Right ventricle myocardium superior (tissue), 1 donor: ENCODE measurements at regions not wholly inside any gene's neighbourhood (a gene's known extent, or its start where the extent isn't known, plus 50 kb on each side); places are given as distances from the start of the nearest gene placed in this dataset.

Experiments used
- ATAC-seq: fragments of 200-7000 bp; cut with Tn5 transposase; one replicate; pipeline ENCODE4 v1.9.1; 2020; ENCODE audit warnings: mild to moderate bottlenecking; ENCODE audit not compliant: poor library complexity
- DNase-seq: peaks from one replicate; pipeline ENCODE4 v3.0.0-alpha.2; 2020
- intact Hi-C: fragments of 100-400 bp; cut with DNase I; formaldehyde crosslinking; loops from one replicate; pipeline ENCODE4 v1.11.2; 2022
- donor health status: DM: no; HTN: yes; CAD: no; lungs with severe emphysema.

DNA sequence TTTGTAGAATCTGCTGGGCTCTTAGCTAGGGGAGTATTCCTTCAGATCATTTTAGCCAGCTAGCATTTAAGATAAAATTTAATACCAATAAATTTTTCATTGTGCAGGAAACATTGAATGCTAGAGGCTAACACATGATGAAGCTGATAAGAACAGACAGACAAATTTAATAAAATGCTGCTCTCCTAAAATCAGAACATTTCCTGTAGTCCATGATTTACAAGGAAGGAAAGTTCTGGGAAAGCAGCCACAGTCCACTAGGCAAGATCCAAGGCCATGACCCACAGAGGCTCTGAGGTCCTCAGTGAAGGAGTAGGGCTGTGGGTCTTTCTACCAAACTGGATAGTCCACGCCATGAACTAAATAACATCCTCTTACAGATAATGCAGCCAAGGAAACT lies 253.0 kb downstream of the ICE1 start:
- DNase-seq (no peak), ATAC-seq (no peak)
- intact Hi-C loops = no loop called here

DNA sequence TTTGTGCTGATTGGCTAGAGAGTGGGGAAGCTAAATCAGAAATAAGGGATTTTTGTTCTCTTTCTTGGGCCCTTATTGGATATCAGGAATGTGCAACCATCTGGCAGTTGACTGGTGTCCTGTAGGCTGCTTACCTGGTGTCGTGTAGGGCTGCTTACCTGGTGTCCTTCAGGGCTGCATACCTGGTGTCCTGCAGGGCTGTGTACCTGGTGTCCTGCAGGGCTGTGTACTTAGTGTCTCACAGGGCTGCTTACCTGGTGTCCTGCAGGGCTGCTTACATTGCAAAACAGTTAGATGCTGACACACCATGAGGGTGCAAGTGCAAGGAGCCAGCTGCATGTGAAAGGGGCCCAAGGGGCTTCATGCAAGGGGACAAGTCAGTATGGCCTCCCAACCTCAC lies 249.3 kb downstream of the ICE1 start:
- DNase-seq (no peak), ATAC-seq (no peak)
- intact Hi-C loops = no loop called here

DNA sequence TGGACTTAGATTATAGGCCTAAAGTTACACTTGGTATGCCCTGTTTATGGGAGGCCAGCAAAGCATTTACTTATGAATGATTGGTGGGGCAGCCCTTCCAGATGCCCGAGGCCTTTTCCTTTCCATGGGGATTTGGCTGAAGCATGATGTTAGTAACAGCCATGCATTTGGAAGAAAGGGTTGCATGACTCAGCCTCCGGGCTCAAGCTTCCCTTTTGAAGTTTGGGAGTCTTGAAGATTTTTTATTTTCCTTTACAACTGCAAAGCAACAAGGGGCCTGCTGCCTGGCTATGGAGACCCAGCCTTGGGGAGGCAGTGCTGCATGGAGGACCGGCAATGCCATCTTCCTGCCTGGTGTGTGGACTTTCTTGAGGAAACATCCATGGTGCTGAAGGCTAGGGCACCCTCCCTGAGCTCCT lies 244.7 kb downstream of the ICE1 start:
- DNase-seq (no peak), ATAC-seq (no peak)
- intact Hi-C loops = no loop called here

DNA sequence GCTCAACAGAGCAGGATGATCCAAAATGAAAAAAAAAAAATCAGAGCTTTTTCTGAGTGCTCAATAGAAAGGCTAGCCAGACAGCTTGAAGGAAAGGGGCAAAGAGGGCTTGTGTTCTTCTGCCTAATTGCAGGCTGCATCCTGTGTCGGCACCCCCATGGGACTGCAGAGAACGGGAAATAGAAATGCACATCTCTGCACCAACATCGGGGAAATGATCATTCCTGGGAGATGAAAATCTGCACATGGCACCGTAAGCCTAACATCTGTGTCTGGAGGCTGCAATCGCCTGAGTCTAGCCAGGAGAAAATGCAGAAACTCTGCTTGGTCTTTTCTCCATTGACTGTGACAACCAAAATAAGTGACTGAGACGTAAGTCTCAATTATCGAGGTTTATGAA lies 243.9 kb downstream of the ICE1 start:
- intact Hi-C loops = no loop called here
- ATAC-seq (no peak), DNase-seq (no peak)

DNA sequence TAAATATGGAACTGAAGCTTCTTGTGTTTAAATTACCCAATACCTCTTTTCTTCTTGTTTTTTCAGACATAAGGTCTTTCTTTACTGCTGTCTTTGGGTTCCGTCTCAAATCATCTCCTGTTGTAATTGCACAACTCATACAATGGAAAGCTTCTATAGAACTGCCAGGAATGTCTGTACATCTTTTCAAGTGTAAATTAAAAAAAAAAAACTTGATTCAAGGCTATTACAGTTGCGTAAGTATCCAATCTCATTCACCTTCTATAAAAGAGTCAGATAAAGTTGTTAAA lies 243.5 kb downstream of the ICE1 start:
- no peak for DNase-seq
- no peak for ATAC-seq
- intact Hi-C loops = no loop called here

DNA sequence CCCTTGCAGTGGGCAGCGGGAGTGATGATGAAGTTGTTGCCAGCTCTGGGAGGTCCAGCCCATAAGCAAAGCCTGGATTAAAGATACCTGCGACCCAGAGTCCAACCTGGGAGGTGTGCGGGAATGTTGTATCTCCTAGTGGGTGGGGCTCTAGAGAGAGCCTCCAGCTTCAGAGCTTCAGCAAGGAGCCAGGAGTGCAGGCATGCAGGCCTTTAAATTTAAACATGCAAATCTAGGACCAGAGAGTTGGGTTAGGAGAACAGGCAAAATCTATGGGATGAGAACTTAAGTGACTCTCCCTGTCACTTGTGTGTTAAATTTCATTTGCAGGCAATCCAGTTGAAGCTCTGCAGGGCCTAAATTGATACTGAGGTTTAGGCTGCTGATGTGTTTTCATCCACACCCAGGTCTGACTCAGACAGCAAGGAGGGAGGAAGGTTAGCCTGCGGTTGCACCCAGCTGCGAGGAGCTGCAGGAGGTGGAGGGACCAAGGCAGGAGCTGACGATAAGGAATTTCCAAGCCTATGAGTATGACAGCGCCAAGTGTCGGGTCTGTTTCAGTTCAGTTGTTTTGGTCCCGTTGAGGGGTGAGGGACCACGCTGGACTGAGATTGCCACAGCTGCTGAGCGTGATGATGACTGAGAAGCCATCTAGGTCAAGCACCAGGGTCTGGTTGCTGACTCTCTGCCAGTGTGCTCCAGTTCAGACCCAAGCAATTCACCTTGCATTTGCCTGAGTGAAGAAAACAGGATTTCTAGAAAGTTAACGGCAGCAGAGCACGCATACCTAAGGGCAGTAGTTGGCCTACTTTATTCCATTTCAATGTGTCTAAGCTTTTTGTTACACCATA lies 243.0 kb downstream of the ICE1 start:
- intact Hi-C loops = no loop called here
- DNase-seq = no peak
- ATAC-seq = no peak

DNA sequence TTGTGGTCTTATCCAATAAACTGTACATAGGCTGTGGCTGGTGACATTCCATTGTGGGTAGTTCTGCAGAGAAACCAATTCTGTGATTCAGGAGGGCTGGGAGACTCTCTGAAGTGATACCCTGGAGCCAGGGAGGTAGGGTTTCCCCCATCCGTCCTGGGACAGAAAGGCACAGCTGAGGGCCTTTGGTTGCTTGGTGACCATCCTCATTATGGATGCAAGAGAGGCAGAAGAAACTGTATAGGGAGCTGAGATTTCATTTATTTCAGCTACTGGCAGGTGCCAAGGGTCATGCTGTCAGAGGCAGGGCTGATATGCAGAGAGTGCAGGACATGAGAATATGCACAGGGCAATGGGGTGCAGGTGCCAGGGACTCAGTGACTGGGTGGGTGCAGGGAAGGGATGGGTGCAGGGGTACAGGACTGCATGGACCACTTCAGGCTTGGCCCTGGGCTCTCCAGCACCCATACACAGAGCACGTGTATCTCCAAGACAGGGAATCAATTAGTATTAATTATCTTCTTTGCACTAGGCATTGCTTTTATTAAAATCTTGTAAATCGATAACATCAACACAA lies 236.5 kb downstream of the ICE1 start:
- DNase-seq (no peak), ATAC-seq (no peak)
- intact Hi-C loops = no loop called here

DNA sequence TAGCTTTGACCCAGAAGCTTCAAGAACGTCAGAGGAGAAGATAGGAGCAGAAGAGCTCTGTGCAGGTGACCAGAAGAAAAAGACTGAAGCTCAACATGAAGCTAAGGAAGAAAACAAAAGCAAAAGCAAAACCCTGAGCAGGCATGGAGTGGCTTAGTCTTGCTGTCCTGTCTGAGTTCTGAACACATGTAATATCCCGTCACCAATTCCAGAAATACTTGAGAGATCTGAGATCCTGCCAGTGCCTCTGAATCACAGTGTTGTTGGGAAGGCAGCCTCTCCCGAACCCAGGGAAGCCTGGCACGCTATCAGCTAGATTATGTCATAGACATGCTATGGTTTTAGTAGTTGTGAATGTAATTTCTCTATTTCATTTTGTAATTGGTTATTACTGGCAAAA lies 235.7 kb downstream of the ICE1 start:
- ATAC-seq (peak; percentile 99), DNase-seq (no peak)
- intact Hi-C loops = no loop called here

DNA sequence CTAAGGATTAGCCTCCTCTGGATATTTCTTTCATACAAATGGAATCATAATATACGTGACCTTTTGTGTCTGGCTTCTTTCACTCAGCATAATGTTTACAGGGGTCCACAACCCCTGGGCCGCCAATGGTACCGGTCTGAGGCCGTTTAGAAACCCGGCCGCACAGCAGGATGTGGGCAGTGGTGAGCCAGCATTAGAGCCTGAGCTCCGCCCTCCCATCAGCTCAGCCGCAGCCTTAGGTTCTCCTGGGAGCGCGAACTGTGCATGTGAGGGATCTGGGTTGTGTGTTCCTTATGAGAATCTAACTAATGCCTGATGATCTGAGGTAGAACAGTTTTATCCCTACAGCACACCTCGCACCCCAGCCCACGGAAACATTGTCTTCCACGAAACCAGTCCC lies 229.7 kb downstream of the ICE1 start:
- ATAC-seq (no peak), DNase-seq (no peak)
- intact Hi-C loops = no loop called here

DNA sequence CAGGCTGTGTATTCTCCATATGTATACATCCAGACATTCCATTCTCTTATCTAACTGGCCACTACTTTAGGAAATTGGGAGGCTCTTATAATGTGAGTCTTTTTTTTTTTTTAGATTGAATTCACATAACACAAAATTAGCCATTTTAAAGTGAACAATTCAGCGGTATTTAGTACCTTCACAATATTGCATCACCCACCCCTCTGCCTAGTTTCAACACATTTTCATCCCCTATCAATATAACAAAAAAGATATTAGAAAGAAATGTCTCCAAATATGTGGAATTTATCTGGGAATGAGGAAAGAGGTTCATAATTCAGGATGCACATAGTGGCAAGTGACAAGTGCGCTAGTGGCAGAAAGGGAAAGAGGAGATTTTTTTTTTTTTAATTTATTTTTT lies 228.5 kb downstream of the ICE1 start:
- ATAC-seq (no peak), DNase-seq (no peak)
- intact Hi-C loops = no loop called here

DNA sequence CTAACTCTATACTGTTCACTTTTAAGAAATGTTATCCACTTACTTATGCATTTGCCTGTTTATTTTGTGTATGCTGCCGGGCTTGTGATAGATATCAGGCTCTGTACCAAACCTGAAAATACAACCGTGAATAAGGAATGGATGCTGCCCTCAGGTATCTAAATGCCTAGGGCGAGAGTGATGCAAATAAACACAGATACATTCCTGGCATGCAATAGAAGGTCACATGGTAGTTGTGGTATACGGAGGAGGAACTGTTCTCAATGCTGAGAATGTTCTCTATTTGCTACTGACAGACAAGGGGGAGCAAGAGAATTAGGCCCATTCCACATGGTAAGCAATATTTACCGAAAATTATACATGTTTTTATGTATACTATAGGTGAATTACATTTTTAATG lies 227.8 kb downstream of the ICE1 start:
- intact Hi-C loops = no loop called here
- ATAC-seq (peak; percentile 56), DNase-seq (no peak)

DNA sequence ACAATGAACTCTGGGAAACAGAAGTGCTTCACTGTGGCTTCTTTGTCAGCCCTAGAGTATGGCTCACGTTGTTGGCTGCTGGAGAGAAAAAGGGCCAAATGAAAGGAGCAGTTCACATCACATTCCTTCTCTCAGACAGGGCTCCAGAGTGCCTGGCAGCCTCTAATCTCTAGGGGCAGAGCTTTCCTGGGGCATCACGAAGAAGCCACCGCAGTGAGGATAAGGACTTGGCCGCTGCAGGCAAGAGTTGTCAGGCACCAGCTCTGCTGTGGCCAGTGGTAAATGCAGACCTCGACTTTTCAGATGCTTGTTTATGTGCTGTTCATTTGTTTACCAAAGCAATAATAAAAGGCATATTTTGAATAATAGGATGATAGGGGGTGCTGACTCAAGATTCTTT lies 227.2 kb downstream of the ICE1 start:
- peak; percentile 63 for ATAC-seq
- DNase-seq = no peak
- intact Hi-C loops = no loop called here

DNA sequence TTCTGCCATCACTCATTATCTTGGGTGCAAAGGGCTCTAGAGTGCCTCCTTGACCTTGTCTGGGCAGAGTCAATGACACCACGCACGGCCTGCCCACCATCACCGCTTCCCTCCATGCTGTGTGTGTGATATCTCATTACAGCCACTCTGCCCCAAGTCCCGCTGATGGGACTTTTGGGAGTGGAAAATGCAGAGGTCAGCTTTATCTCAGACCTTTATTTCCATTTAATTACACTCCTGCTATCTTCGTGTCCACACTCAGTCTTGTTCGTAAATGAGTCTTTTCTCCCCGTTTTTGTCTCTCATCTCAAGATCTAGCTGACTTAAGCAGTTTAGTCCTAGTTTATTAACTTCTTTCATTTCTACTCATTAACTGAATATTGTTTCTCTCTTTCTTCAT lies 226.2 kb downstream of the ICE1 start:
- no peak for DNase-seq
- intact Hi-C loops = no loop called here
- ATAC-seq = no peak

DNA sequence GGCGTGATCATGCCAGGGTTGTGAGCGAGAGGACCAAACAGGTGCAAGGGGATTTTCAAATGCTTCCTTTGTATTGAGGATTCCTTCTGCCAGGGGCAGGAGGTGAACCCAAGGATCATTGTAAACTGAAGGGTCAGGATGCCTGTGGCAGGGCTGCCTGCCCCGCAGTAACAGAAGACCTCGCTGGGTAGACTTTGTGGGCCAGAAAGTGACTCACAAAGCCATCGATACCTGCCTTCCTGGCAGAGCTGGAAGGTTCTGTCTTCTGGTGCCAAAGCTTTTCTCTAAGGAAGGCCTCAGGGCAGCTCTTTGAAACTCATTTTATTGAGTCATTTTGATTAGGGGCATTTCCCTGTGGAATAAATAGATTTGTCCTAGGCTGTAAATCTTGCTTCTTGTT lies 223.4 kb downstream of the ICE1 start:
- ATAC-seq (no peak), DNase-seq (no peak)
- intact Hi-C loops = no loop called here

DNA sequence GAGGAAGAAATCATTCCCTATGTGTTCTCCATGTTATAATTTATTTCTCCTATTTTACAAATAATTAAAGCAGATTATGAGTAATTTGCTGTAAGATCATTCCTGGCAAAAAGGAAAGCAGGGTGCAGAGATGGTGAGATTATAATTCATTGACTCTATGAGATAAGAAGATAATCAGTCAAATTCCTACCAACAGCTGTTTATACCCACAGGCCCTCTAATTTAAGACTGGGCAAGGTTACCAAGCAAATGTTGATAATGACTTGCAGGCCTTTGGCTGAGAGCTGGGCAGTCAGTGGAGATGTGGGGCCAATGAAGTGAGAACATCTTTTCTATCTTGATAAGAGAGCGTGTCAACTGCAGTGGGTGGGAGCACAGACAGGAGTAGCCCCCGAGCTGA lies 222.7 kb downstream of the ICE1 start:
- DNase-seq (no peak), ATAC-seq (no peak)
- intact Hi-C loops = no loop called here

DNA sequence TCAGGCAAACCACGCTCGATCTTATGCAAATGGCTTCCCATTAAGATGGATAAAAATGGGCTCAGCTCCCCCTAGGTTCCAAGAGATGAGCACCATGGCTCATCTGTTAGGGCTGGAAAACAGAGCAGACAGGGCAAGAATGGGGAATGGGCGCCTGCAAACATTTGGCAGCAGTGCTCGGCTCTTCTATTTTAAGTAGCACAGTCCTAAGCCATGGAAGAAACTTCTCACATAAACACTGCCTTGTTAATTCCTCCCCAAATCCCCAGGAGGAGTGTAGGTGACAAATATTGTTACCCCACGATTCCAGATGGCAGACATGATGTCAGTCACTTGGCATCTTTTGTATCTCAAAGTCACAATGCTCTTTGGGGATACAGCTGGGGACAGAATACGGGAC lies 221.8 kb downstream of the ICE1 start:
- ATAC-seq (peak; percentile 51), DNase-seq (no peak)
- intact Hi-C loops = no loop called here

DNA sequence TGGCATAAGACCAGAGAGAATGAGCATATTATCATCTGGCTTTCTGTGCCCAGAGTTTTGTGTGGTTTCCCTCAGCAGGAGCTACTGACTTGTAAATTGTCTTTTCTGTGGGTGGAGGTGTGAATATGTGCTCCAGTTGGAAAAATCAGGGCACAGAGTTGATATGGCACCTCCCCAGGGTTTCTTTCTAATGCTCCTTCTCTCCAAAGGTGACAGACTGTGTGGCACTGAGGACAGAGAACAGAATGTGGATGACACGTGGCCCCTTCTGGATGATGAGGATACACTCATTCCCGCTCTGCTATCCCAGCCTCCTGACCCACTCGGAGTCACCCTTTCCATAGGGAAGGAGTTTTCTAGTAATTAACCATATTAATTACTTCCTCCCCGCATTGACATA lies 221.0 kb downstream of the ICE1 start:
- intact Hi-C loops = no loop called here
- ATAC-seq (peak; percentile 50), DNase-seq (no peak)

DNA sequence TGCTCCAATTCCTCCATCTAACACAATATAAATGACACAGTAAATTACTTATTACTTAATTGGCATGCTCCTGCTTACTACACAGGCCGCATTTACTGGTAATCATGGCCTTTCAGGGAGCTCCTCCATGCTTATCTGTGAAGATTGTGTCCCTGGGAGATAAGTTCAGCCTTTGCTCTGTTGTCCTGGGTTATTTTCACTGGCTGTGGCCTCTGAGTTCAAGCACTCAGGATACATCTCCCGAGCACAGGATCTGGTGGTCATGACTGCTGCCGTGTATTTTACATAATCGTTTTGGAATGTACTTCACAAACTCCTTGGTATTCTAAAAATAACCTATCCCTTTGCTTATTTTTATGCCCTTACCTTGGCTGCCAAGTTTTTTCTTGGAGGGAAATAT lies 215.7 kb downstream of the ICE1 start:
- peak; percentile 94 for ATAC-seq

DNA sequence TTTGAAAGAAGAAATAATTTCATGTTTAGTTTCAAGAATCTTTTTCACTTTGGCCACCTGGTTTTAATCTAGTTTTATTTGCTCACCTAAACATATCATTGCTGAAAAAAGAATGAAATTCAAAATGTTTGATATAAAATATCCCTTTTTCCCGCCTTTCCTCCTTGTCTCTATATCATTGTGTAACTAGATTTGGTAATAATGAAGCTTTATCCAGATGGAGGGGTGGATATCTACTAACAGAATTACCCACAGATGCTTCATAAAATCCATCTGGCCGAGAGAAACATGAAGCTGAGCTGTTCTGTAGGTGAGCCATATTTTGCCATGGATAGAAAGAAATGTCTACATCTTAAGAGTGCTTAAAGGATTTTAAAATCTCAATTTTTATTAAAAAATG lies 214.7 kb downstream of the ICE1 start:
- ATAC-seq (no peak), DNase-seq (no peak)
- intact Hi-C loops = no loop called here

More for the DNA sequence above, 215.7 kb downstream of the ICE1 start:
- DNase-seq = no peak
- intact Hi-C loops = no loop called here

DNA sequence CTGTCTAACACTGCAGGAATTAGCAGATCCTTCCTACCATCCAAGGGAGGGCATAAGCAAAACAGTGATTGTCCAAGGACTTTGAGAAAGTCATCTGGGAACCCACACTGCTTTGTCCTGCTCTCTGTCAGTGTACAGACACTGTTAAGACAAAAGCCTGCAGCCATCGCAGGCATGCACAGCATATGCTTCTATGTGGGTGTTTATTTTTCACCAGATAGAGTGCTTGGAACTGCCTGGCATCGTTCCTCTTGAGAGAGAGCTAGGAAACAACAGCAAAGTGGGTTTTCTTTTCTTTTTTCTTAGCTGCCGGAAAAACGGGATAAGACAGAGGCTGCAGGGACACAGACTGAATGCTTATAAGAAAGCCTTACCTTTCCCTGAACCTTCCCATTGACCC lies 212.3 kb downstream of the ICE1 start:
- DNase-seq (no peak), ATAC-seq (no peak)
- intact Hi-C loops = no loop called here

DNA sequence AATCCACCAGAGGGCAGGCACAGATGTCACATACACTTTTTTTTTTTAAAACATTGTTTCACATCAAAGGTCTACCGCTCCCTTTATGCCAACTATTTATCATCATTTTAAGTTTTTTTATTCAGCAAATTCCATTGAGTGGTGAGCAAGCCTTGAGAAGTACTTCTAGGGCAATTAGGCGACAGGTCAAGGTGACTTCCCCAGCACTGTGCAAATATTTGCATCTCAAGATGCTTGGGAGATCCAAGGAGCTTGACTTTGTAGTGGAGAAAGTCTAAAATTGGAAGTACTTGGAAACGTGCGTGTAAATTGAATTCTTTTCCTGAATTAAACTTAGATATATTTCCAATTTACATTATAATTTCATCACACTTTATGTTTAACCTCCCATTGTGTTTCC lies 211.1 kb downstream of the ICE1 start:
- intact Hi-C loops = no loop called here
- no peak for ATAC-seq
- DNase-seq = no peak
